HTR-8/SVneo (cell line): ENCODE measurements at regions not wholly inside any gene's neighbourhood (a gene's known extent, or its start where the extent isn't known, plus 50 kb on each side); places are given as distances from the start of the nearest gene placed in this dataset.
A peak's percentile ranks its signal among the peaks of the same experiment; 100 is the strongest.

Experiments
- DNase-seq: peaks from one replicate; pipeline ENCODE4 v3.0.0; 2011; ENCODE audit warnings: low spot score, mixed read lengths; ENCODE audit not compliant: insufficient read length
- FAIRE-seq: peaks from 2 replicates; lab custom pipeline; 2011; peaks lifted over from hg19 to GRCh38; lab: Jason Lieb, UNC

GRCh38 chr5:167998148-167998767 is 293.2 kb upstream of the WWC1 start:
- DNase-seq (no peak), FAIRE-seq (no peak)

GRCh38 chr5:167999182-167999581 is 292.3 kb upstream of the WWC1 start:
- DNase-seq, result no peak
- FAIRE-seq, result no peak

GRCh38 chr5:168001318-168001717 is 290.1 kb upstream of the WWC1 start:
- no peak for FAIRE-seq
- no peak for DNase-seq

- no peak for DNase-seq
- FAIRE-seq, result no peak
Measured at GRCh38 chr5:168002116-168002515, 289.3 kb upstream of the WWC1 start.

GRCh38 chr5:168005093-168005492 is 286.4 kb upstream of the WWC1 start:
- no peak for DNase-seq

GRCh38 chr5:168005936-168006335 is 285.5 kb upstream of the WWC1 start:
- DNase-seq (no peak), FAIRE-seq (no peak)

More at GRCh38 chr5:168005093-168005492, 286.4 kb upstream of the WWC1 start:
- FAIRE-seq, result no peak

- FAIRE-seq, result no peak
- no peak for DNase-seq
Measured at GRCh38 chr5:168006456-168007130, 284.9 kb upstream of the WWC1 start.

- FAIRE-seq, result no peak
- DNase-seq, result no peak
Measured at GRCh38 chr5:168007286-168007685, 284.2 kb upstream of the WWC1 start.

GRCh38 chr5:168008555-168008954 is 282.9 kb upstream of the WWC1 start:
- FAIRE-seq (no peak), DNase-seq (no peak)

- no peak for DNase-seq
- no peak for FAIRE-seq
Measured at GRCh38 chr5:168011096-168011495, 280.3 kb upstream of the WWC1 start.

GRCh38 chr5:168012006-168012405 is 279.4 kb upstream of the WWC1 start:
- FAIRE-seq (no peak), DNase-seq (no peak)

GRCh38 chr5:168013546-168013945 is 277.9 kb upstream of the WWC1 start:
- DNase-seq (no peak), FAIRE-seq (no peak)

- DNase-seq, result no peak
- FAIRE-seq, result no peak
Measured at GRCh38 chr5:168014433-168015123, 276.9 kb upstream of the WWC1 start.

- no peak for DNase-seq
- no peak for FAIRE-seq
Measured at GRCh38 chr5:168015506-168015905, 275.9 kb upstream of the WWC1 start.

- DNase-seq, result no peak
- no peak for FAIRE-seq
Measured at GRCh38 chr5:168017313-168017712, 274.1 kb upstream of the WWC1 start.

- DNase-seq, result no peak
- no peak for FAIRE-seq
Measured at GRCh38 chr5:168019143-168019542, 272.3 kb upstream of the WWC1 start.

GRCh38 chr5:168020542-168021294 is 270.7 kb upstream of the WWC1 start:
- peak; percentile 36 for DNase-seq
- FAIRE-seq, result no peak

- FAIRE-seq (no peak), DNase-seq (no peak)
Measured at GRCh38 chr5:168022446-168023169, 268.8 kb upstream of the WWC1 start.

GRCh38 chr5:168023191-168023590 is 268.3 kb upstream of the WWC1 start:
- no peak for FAIRE-seq

GRCh38 chr5:168024306-168024705 is 267.1 kb upstream of the WWC1 start:
- FAIRE-seq, result no peak
- DNase-seq, result no peak

More at GRCh38 chr5:168023191-168023590, 268.3 kb upstream of the WWC1 start:
- no peak for DNase-seq
